ENCODE measurements at regions not wholly inside any gene's neighbourhood (a gene's known extent, or its start where the extent isn't known, plus 50 kb on each side); places are given as distances from the start of the nearest gene placed in this dataset.

GRCh38 chr10:128530301-128530700 lies 404.1 kb upstream of the MKI67 start:
- Mint-ChIP-seq H3K4me3 (no peak overlapping the region), H3K9me3 (no peaks in the 10 kb centered on the region), H3K4me1 (peaks cover 42% of the 10 kb centered on the region), H3K36me3 (ENCODE audit: low read depth) (no peaks in the 10 kb centered on the region), H3K27ac (no peak overlapping the region), H3K27me3 (ENCODE audit: low read depth, poor library complexity) (peaks cover 5% of the 10 kb centered on the region)
- no peak for DNase-seq
- peak; percentile 61 for TF ChIP-seq CTCF (IDR thresholded peaks at IDR 0.05)

GRCh38 chr10:128530946-128531345 lies 404.7 kb upstream of the MKI67 start:
- TF ChIP-seq CTCF (IDR thresholded peaks at IDR 0.05): no peak
- H3K4me1 Mint-ChIP-seq: peaks cover 37% of the 10 kb centered on the region
- peaks cover 5% of the 10 kb centered on the region for H3K27me3 Mint-ChIP-seq (ENCODE audit: low read depth, poor library complexity)
- no peak overlapping the region for H3K27ac Mint-ChIP-seq
- DNase-seq: no peak
- H3K36me3 Mint-ChIP-seq (ENCODE audit: low read depth): no peaks in the 10 kb centered on the region
- no peaks in the 10 kb centered on the region for H3K9me3 Mint-ChIP-seq
- no peak overlapping the region for H3K4me3 Mint-ChIP-seq

- H3K4me3 Mint-ChIP-seq: no peak overlapping the region
- TF ChIP-seq CTCF (IDR thresholded peaks at IDR 0.05): no peak
- no peak overlapping the region for H3K27ac Mint-ChIP-seq
- peaks cover 8% of the 10 kb centered on the region for H3K27me3 Mint-ChIP-seq (ENCODE audit: low read depth, poor library complexity)
- DNase-seq: no peak
- peaks cover 34% of the 10 kb centered on the region for H3K4me1 Mint-ChIP-seq
- no peaks in the 10 kb centered on the region for H3K36me3 Mint-ChIP-seq (ENCODE audit: low read depth)
- H3K9me3 Mint-ChIP-seq: no peaks in the 10 kb centered on the region
Observed at GRCh38 chr10:128534686-128535085, 408.5 kb upstream of the MKI67 start.

- peaks cover 40% of the 10 kb centered on the region for H3K4me1 Mint-ChIP-seq
- no peak overlapping the region for H3K27ac Mint-ChIP-seq
- H3K9me3 Mint-ChIP-seq: no peaks in the 10 kb centered on the region
- H3K27me3 Mint-ChIP-seq (ENCODE audit: low read depth, poor library complexity): peaks cover 12% of the 10 kb centered on the region
- no peak for DNase-seq
- no peaks in the 10 kb centered on the region for H3K36me3 Mint-ChIP-seq (ENCODE audit: low read depth)
- no peak for TF ChIP-seq CTCF (IDR thresholded peaks at IDR 0.05)
- no peak overlapping the region for H3K4me3 Mint-ChIP-seq
Observed at GRCh38 chr10:128536259-128536658, 410.0 kb upstream of the MKI67 start.

- H3K4me1 Mint-ChIP-seq: peaks cover 55% of the 10 kb centered on the region
- DNase-seq: no peak
- no peaks in the 10 kb centered on the region for H3K9me3 Mint-ChIP-seq
- H3K27ac Mint-ChIP-seq: no peak overlapping the region
- no peak overlapping the region for H3K4me3 Mint-ChIP-seq
- no peaks in the 10 kb centered on the region for H3K36me3 Mint-ChIP-seq (ENCODE audit: low read depth)
- peaks cover 16% of the 10 kb centered on the region for H3K27me3 Mint-ChIP-seq (ENCODE audit: low read depth, poor library complexity)
- no peak for TF ChIP-seq CTCF (IDR thresholded peaks at IDR 0.05)
Observed at GRCh38 chr10:128537834-128538330, 411.7 kb upstream of the MKI67 start.

GRCh38 chr10:128538671-128539070 lies 412.4 kb upstream of the MKI67 start:
- Mint-ChIP-seq H3K4me1 (peaks cover 60% of the 10 kb centered on the region), H3K36me3 (ENCODE audit: low read depth) (no peaks in the 10 kb centered on the region), H3K4me3 (peak overlapping the region; percentile 15), H3K27me3 (ENCODE audit: low read depth, poor library complexity) (peaks cover 16% of the 10 kb centered on the region), H3K27ac (no peak overlapping the region), H3K9me3 (no peaks in the 10 kb centered on the region)
- DNase-seq: no peak
- TF ChIP-seq CTCF (IDR thresholded peaks at IDR 0.05): no peak
